Activated CD8-positive, alpha-beta T cell treated with anti-CD3 and anti-CD28 coated beads for 36 hours (primary cell): ENCODE measurements at regions not wholly inside any gene's neighbourhood (a gene's known extent, or its start where the extent isn't known, plus 50 kb on each side); places are given as distances from the start of the nearest gene placed in this dataset.
A peak's percentile ranks its signal among the peaks of the same experiment; 100 is the strongest.
"Not testable (repeated sequence)": the region's sequence is repeated elsewhere in the genome, so short reads cannot be mapped to it uniquely, and the experiment has no call there.

ENCODE experiments used
- ATAC-seq: fragments of 200-7000 bp; cut with Tn5 transposase; one replicate; pipeline ENCODE4 v1.10.0; 2021; ENCODE audit warnings: mild to moderate bottlenecking, moderate library complexity
- CTCF ChIA-PET: fragments of 350-600 bp; sonication (Branson Sonifier 250); formaldehyde crosslinking; loops from one replicate; lab custom pipeline; 2021; ENCODE audit warnings: antibody characterized with exemption; lab: Charles Lee
- POLR2A ChIA-PET: fragments of 350-600 bp; sonication (Branson Sonifier 250); formaldehyde crosslinking; loops from one replicate; lab custom pipeline; 2021; ENCODE audit warnings: antibody characterized with exemption; lab: Charles Lee
- DNase-seq: peaks from one replicate; pipeline ENCODE4 v3.0.0-alpha.2; 2020
- H3K27ac Mint-ChIP-seq: one replicate; pipeline ENCODE4 v1.8.0; 2021; ENCODE audit warnings: mild to moderate bottlenecking, mixed read lengths
- H3K27me3 Mint-ChIP-seq: one replicate; pipeline ENCODE4 v1.8.0; 2021; ENCODE audit warnings: mixed read lengths
- H3K36me3 Mint-ChIP-seq: one replicate; pipeline ENCODE4 v1.8.0; 2021; ENCODE audit warnings: low read depth, mixed read lengths
- H3K4me1 Mint-ChIP-seq: one replicate; pipeline ENCODE4 v1.8.0; 2021; ENCODE audit warnings: low read depth, mixed read lengths
- H3K4me3 Mint-ChIP-seq: one replicate; pipeline ENCODE4 v1.8.0; 2021; ENCODE audit warnings: mild to moderate bottlenecking, moderate library complexity, mixed read lengths
- H3K9me3 Mint-ChIP-seq: one replicate; pipeline ENCODE4 v1.8.0; 2021; ENCODE audit warnings: mixed read lengths
- intact Hi-C: fragments of 100-400 bp; cut with micrococcal nuclease; formaldehyde crosslinking; loops from one replicate; pipeline ENCODE4 v1.10.0; 2022

DNA sequence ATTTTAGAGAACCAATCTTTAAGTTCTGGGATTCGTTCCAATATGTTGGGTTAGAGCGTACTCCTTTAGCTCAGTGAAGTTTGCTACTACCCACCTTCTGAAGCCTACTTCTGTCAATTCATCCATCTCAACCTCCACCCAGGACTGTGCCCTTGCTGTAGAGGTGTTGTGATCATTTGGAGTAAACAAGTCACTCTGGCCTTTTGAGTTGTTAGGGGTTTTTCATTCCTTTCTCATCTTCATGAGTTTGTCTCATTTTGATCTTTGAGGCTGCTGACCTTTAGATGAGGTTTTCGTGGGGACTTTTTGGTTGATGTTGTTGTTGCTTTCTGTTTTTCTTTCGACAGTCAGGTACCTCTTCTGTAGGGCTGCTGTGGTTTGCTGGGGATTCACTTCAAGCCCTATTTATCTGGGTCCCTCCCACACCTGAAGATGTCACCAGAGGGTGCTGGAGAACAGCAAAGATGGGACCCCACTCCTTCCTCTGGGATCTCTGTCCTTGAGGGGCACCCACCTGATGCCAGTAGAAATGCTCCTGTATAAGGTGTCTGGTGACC lies 158.4 kb downstream of the ANKRD36B start:
- DNase-seq, CTCF ChIA-PET, H3K4me1 Mint-ChIP-seq, H3K27ac Mint-ChIP-seq, intact Hi-C loops, POLR2A ChIA-PET, H3K9me3 Mint-ChIP-seq, H3K4me3 Mint-ChIP-seq, H3K36me3 Mint-ChIP-seq, H3K27me3 Mint-ChIP-seq: not testable (repeated sequence)
- peak; percentile 39 for ATAC-seq

DNA sequence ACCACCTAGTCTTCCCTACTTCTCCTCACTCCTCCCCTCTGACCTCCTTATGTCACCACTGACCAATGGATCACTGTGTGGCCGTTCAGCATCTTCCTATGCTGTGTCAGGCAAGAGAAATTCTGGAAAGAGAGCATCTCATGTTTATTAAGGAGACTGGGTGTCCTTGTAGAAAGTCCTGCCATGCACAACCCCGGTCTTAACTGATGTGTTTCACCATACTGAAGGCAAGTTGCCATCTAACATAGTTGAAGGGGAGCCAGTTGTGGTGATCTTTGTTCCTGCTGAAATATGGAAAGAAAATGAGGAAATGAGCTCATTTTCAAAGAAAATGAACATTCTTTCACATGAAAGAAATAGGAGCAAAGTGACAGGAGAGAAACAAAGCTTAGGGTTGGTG lies 167.3 kb downstream of the ANKRD36B start:
- H3K4me1 Mint-ChIP-seq, ATAC-seq, intact Hi-C loops, CTCF ChIA-PET, H3K9me3 Mint-ChIP-seq, DNase-seq, H3K27ac Mint-ChIP-seq, H3K4me3 Mint-ChIP-seq, POLR2A ChIA-PET, H3K27me3 Mint-ChIP-seq, H3K36me3 Mint-ChIP-seq: not testable (repeated sequence)

- intact Hi-C loops, H3K27me3 Mint-ChIP-seq: not testable (repeated sequence)
Measured at GRCh38 chr2:97406340-97406739, 183.3 kb downstream of the ANKRD36B start.

GRCh38 chr2:97405172-97405737 lies 184.4 kb downstream of the ANKRD36B start:
- H3K4me3 Mint-ChIP-seq, POLR2A ChIA-PET, H3K36me3 Mint-ChIP-seq, H3K27ac Mint-ChIP-seq, intact Hi-C loops, H3K9me3 Mint-ChIP-seq, ATAC-seq, H3K27me3 Mint-ChIP-seq, DNase-seq, CTCF ChIA-PET, H3K4me1 Mint-ChIP-seq: not testable (repeated sequence)

More at GRCh38 chr2:97406340-97406739, 183.3 kb downstream of the ANKRD36B start:
- H3K9me3 Mint-ChIP-seq, CTCF ChIA-PET, POLR2A ChIA-PET, H3K4me1 Mint-ChIP-seq, ATAC-seq, H3K36me3 Mint-ChIP-seq, DNase-seq, H3K4me3 Mint-ChIP-seq, H3K27ac Mint-ChIP-seq: not testable (repeated sequence)

DNA sequence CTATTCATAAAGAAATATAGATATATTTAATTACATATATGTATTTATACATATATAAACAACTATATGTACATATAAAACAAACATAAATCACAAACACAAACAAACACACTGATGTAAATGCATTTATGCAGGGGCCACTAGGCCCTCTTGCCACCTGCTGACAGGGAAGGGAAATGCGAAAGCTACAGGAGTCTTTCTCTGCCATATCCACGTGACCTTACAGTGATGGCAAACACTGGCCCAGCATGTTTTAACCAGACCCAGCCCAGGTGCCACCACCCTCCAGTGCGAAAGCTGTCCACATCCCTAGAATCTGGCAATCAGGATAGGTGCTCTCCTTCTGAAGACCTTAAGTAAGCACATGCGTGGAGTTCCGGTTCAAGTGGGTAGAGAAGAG lies 187.0 kb downstream of the ANKRD36B start:
- ATAC-seq, CTCF ChIA-PET, H3K4me1 Mint-ChIP-seq, H3K4me3 Mint-ChIP-seq, intact Hi-C loops, H3K27me3 Mint-ChIP-seq, POLR2A ChIA-PET, H3K27ac Mint-ChIP-seq, H3K36me3 Mint-ChIP-seq, DNase-seq, H3K9me3 Mint-ChIP-seq: not testable (repeated sequence)

DNA sequence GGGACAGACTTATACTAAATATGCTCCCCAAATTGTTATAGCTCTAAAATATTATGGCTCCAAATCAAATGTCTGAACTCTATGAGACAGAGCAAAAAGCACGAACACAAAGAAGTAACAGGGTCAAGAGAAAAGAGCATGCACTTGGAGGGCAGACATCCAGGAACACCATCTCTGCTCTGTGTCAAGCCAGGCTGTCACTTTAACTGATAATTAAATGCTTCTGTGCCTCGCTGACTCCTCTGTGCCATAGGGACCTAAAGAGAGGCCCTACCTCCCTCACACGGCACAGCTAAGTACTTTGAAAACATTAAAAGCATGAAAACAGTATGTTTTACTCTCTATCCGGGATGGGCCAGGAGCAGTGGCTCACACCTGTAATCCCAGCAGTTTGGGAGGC lies 194.0 kb downstream of the ANKRD36B start:
- H3K36me3 Mint-ChIP-seq, H3K27me3 Mint-ChIP-seq, POLR2A ChIA-PET, DNase-seq, H3K4me3 Mint-ChIP-seq, H3K9me3 Mint-ChIP-seq, H3K27ac Mint-ChIP-seq, H3K4me1 Mint-ChIP-seq, intact Hi-C loops, CTCF ChIA-PET, ATAC-seq: not testable (repeated sequence)

DNA sequence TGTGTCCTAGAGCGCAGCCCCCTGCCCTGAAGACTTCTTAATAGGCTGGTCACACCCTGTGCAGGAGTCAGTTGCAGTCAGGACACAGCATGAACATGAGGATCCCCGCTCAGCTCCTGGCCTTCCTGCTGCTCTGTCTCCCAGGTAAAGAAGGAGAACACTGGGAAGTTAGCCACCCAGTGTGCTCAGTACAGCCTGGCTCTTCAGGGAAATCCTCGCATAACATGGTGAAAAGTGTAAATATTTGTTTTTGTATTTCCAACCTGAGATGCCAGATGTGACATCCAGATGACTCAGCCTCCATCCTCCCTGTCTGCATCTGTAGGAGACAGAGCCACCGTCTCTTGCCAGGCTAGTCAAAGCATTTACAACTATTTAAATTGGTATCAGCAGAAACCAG lies 203.9 kb downstream of the ANKRD36B start:
- POLR2A ChIA-PET, DNase-seq, ATAC-seq, H3K27ac Mint-ChIP-seq, H3K36me3 Mint-ChIP-seq, H3K27me3 Mint-ChIP-seq, H3K9me3 Mint-ChIP-seq, CTCF ChIA-PET, H3K4me1 Mint-ChIP-seq, intact Hi-C loops, H3K4me3 Mint-ChIP-seq: not testable (repeated sequence)

- intact Hi-C loops, ATAC-seq, H3K4me1 Mint-ChIP-seq, H3K27ac Mint-ChIP-seq, H3K4me3 Mint-ChIP-seq, POLR2A ChIA-PET, DNase-seq, H3K27me3 Mint-ChIP-seq, H3K36me3 Mint-ChIP-seq, CTCF ChIA-PET, H3K9me3 Mint-ChIP-seq: not testable (repeated sequence)
Measured at GRCh38 chr2:97375913-97376312, 213.8 kb downstream of the ANKRD36B start.

GRCh38 chr2:97374426-97374825 lies 215.3 kb downstream of the ANKRD36B start:
- ATAC-seq, H3K27me3 Mint-ChIP-seq, H3K4me3 Mint-ChIP-seq, DNase-seq, H3K27ac Mint-ChIP-seq, H3K4me1 Mint-ChIP-seq, H3K9me3 Mint-ChIP-seq, intact Hi-C loops, H3K36me3 Mint-ChIP-seq, POLR2A ChIA-PET, CTCF ChIA-PET: not testable (repeated sequence)

DNA sequence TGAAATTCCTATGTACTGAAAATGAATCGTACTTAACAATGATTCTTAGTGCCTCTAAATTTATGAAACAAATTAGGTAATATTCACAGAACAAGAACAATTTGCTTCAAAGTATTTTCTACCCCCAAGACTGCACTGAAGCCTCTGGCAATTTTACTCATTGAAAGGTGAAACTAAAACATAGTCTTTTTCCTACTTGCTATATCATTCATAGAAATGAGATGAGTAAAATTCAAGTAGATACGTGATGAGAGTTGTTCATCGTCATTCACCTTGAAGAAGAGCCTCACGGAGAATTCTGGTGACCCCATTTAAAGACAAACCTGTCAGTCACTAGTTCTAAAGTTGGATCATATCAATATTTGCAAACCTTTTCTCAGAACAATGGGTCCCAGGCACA lies 226.5 kb downstream of the ANKRD36B start:
- H3K9me3 Mint-ChIP-seq, H3K27ac Mint-ChIP-seq, intact Hi-C loops, H3K27me3 Mint-ChIP-seq, CTCF ChIA-PET, ATAC-seq, H3K4me3 Mint-ChIP-seq, H3K4me1 Mint-ChIP-seq, DNase-seq, POLR2A ChIA-PET, H3K36me3 Mint-ChIP-seq: not testable (repeated sequence)
